Epithelial cell of esophagus (primary cell): ENCODE measurements at regions not wholly inside any gene's neighbourhood (a gene's known extent, or its start where the extent isn't known, plus 50 kb on each side); places are given as distances from the start of the nearest gene placed in this dataset.
A peak's percentile ranks its signal among the peaks of the same experiment; 100 is the strongest.

ENCODE experiments used
- DNase-seq: peaks from one replicate; pipeline ENCODE4 v3.0.0; 2010; ENCODE audit warnings: low read depth
- H3K4me3 ChIP-seq: 2 replicates; pipeline ENCODE4 v1.5.1; 2011; ENCODE audit warnings: mild to moderate bottlenecking, low read length, control low read depth
- CTCF ChIP-seq: IDR thresholded peaks from 2 replicates; pipeline ENCODE4 v1.5.1; 2011; ENCODE audit warnings: low read depth, mild to moderate bottlenecking, low read length, control low read depth, inconsistent platforms; ENCODE audit not compliant: insufficient read depth; ENCODE audit errors: missing control alignments

- no peak for TF ChIP-seq CTCF
- DNase-seq = no peak
- no peak overlapping the region for H3K4me3 ChIP-seq
Observed at GRCh38 chr20:57091748-57092111, 174.7 kb downstream of the BMP7 start.

DNA sequence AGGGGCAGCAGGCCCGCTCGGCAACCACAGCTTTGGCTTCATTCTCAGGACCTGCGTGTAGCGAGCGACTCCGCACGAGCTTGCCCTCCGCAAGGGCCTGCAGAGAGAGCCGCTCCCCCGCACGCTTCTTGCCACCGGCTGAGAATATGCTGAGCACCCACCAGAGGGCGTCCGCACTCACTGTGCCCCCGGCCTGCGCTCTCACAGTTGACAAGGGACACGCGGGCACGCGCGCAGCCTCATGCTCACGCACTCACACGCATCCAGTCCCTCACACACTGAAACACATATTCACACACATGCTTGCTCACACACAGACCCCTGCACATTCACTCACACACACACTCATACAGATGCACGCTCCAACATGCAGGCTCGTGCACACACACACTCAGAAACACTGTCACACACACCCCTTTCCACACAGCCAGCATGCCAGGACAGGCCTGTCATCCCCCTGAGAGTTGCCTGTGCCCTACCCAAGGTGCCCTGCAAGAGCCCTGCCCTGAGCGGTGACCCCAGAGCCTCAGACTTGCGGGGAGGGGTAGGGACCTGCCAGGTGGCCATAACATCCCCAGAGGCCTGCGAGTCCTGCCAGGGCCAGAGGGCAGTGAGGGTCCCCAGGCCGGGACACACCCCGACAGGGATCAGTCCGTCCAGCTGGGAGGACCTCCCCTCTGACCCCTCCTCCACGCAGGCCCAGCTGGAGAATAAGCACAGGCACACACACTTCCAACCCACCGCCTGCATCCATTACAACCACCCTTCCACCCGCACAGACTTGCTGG lies 174.1 kb downstream of the BMP7 start:
- peak; percentile 54 for DNase-seq
- H3K4me3 ChIP-seq = no peak overlapping the region
- TF ChIP-seq CTCF = peak; percentile 78

DNA sequence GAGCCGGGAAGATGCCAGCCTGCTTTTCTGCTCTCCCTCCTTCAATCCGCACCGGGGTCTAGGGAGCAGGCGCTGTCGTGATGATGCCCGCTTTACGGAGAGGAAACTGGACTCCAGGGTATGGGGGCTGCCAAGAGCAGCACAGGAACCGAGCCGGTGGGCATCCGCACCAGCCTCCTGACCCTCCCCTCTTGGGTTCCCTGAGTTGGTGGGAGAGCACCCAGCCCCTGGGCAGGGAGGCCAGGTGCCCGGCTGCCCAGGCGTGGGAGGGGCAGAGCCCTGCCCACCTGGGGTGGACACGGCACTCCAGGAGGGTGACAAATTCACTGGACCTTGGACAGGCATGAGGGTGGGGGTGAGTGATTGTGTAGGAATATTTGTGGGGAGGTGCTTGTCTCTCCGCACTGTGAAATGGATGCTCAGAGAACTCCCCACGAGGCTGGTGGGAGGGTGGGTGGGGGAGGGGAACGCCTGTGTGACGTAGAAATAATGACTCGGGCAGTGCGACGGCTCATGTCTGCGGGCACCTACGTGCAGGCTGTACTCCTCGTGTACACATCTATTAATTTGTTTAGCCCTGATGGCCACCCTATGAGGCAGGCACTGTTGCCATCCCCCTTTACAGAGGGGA lies 173.4 kb downstream of the BMP7 start:
- DNase-seq = no peak
- no peak overlapping the region for H3K4me3 ChIP-seq
- TF ChIP-seq CTCF = no peak

DNA sequence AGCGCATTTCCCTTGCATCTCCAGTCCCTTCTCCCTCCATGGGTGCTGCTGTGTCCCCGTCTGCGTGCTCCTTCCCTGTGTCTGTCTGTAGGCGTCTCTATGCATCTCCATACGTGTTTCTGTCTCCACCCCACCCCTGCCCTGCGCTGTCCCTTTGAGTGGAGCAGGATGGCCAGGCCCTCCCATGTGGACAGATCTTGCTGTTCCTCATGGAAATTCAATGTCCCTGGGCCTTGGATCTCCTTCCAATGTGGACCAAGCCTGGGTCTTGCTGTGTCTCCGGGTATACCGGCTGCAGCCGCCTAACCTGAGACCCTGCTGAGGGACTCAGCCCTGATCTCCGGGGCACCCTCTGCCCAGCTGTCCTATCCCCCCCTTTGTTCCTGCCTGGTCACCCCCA lies 172.7 kb downstream of the BMP7 start:
- H3K4me3 ChIP-seq = no peak overlapping the region
- no peak for DNase-seq
- no peak for TF ChIP-seq CTCF

DNA sequence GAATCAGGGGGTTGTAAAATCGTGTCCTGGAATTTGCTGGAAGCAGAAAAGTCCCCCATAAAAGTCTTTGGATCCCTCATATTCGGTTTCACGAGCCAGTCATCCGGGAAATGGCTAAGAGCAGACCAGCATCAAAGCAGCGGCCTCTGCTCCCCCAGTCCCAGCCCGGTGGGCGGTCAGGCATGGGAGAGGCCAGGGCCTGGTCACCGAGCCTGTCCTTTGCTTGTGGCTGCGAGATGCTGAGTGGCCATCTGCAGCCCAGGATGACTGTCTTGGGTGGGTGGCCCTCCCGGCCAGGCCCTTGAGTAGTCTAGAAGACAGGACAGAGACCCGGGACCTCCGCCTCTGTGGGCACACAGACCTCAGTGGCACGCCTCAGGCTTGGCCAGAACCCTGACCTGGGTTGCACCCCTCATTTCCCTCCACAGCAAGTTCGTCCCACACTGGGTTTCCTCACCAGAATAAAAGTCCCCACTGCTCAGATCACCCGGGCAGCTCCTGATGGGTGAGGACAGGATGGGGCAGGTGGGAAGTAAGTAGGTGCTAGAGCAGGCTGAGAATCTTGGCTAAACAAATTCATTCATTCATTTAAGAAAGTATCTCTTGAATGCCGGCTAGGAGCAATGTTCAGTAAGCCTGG lies 172.1 kb downstream of the BMP7 start:
- DNase-seq = no peak
- H3K4me3 ChIP-seq = no peak overlapping the region
- TF ChIP-seq CTCF = no peak

- no peak for TF ChIP-seq CTCF
- DNase-seq = no peak
- H3K4me3 ChIP-seq = no peak overlapping the region
Observed at GRCh38 chr20:57094991-57095390, 171.4 kb downstream of the BMP7 start.
